SW480 (cell line): ENCODE measurements at regions not wholly inside any gene's neighbourhood (a gene's known extent, or its start where the extent isn't known, plus 50 kb on each side); places are given as distances from the start of the nearest gene placed in this dataset.
"Not testable (repeated sequence)": the region's sequence is repeated elsewhere in the genome, so short reads cannot be mapped to it uniquely, and the experiment has no call there.

Experiments
- DNase-seq: peaks from one replicate; pipeline ENCODE4 v3.0.0-alpha.2; 2016; ENCODE audit warnings: low spot score

- no peak for DNase-seq
Observed at GRCh38 chr3:73179601-73180000, 118.1 kb downstream of the EBLN2 start.

- no peak for DNase-seq
Observed at GRCh38 chr3:73186741-73187140, 125.3 kb downstream of the EBLN2 start.

- no peak for DNase-seq
Observed at GRCh38 chr3:73187328-73187727, 125.9 kb downstream of the EBLN2 start.

- DNase-seq = peak; percentile 14
Observed at GRCh38 chr3:73188707-73189106, 127.2 kb downstream of the EBLN2 start.

GRCh38 chr3:73192036-73192738, 130.7 kb downstream of the EBLN2 start:
- DNase-seq = peak; percentile 8

- DNase-seq = not testable (repeated sequence)
Observed at GRCh38 chr3:73193943-73194342, 132.5 kb downstream of the EBLN2 start.

- DNase-seq = no peak
Observed at GRCh38 chr3:73197187-73197586, 135.7 kb downstream of the EBLN2 start.

GRCh38 chr3:73203101-73203500, 141.6 kb downstream of the EBLN2 start:
- no peak for DNase-seq

- DNase-seq = no peak
Observed at GRCh38 chr3:73203633-73204032, 142.2 kb downstream of the EBLN2 start.

GRCh38 chr3:73204841-73205240, 143.4 kb downstream of the EBLN2 start:
- DNase-seq = no peak

GRCh38 chr3:73206030-73206429, 144.6 kb downstream of the EBLN2 start:
- no peak for DNase-seq

GRCh38 chr3:73207946-73208440, 146.5 kb downstream of the EBLN2 start:
- no peak for DNase-seq

- DNase-seq = no peak
Observed at GRCh38 chr3:73210759-73211158, 149.3 kb downstream of the EBLN2 start.

GRCh38 chr3:73212683-73213082, 151.2 kb downstream of the EBLN2 start:
- no peak for DNase-seq

- DNase-seq = no peak
Observed at GRCh38 chr3:73213896-73214295, 152.4 kb downstream of the EBLN2 start.

GRCh38 chr3:73214846-73215245, 153.4 kb downstream of the EBLN2 start:
- no peak for DNase-seq

GRCh38 chr3:73215281-73215680, 153.8 kb downstream of the EBLN2 start:
- no peak for DNase-seq

GRCh38 chr3:73215901-73216300, 154.4 kb downstream of the EBLN2 start:
- no peak for DNase-seq

GRCh38 chr3:73216310-73216709, 154.9 kb downstream of the EBLN2 start:
- no peak for DNase-seq

- no peak for DNase-seq
Observed at GRCh38 chr3:73222126-73222525, 160.7 kb downstream of the EBLN2 start.

- DNase-seq = no peak
Observed at GRCh38 chr3:73225146-73225855, 163.8 kb downstream of the EBLN2 start.

GRCh38 chr3:73225991-73226390, 164.5 kb downstream of the EBLN2 start:
- no peak for DNase-seq

GRCh38 chr3:73228000-73228399, 166.5 kb downstream of the EBLN2 start:
- DNase-seq = no peak

- no peak for DNase-seq
Observed at GRCh38 chr3:73228437-73228836, 167.0 kb downstream of the EBLN2 start.
